ENCODE measurements at regions not wholly inside any gene's neighbourhood (a gene's known extent, or its start where the extent isn't known, plus 50 kb on each side); places are given as distances from the start of the nearest gene placed in this dataset.

GRCh38 chr13:80255946-80256345, 85.0 kb downstream of the SPRY2 start:
- no peaks in the 10 kb centered on the region for H3K9me3 ChIP-seq (ENCODE audit: control insufficient read depth in 4 of 4, low read length in 3 of 4)
- TF ChIP-seq RXRA (IDR thresholded peaks at IDR 0.05) (no peak), CTCF (IDR thresholded peaks at IDR 0.05; ENCODE audit: low read depth, low read length, missing input control) (no peak), REST (IDR thresholded peaks at IDR 0.05) (no peak)
- H3K27ac ChIP-seq (ENCODE audit: low read depth in 1 of 2, low read length in 2 of 2) = no peak overlapping the region
- H3K4me3 ChIP-seq (ENCODE audit: low read depth in 1 of 3, low read length in 3 of 3) = no peak overlapping the region
- no peaks in the 10 kb centered on the region for H3K27me3 ChIP-seq (ENCODE audit: control insufficient read depth in 4 of 4, insufficient read depth in 4 of 4, low read length in 3 of 4)
- DNase-seq (ENCODE audit: low spot score) = no peak
- no peaks in the 10 kb centered on the region for H3K36me3 ChIP-seq (ENCODE audit: control insufficient read depth in 4 of 4, insufficient read depth in 3 of 4, low read depth in 1 of 4, low read length in 3 of 4)
- H3K4me1 ChIP-seq (ENCODE audit: control insufficient read depth in 4 of 4, insufficient read depth in 4 of 4, low read length in 3 of 4) = no peaks in the 10 kb centered on the region
- no peak overlapping the region for H3K9ac ChIP-seq (ENCODE audit: low read depth in 1 of 2, low read length in 2 of 2)
- WGBS = 99% methylated on average over 1 of the region's 1 CpG

GRCh38 chr13:80251403-80251802, 89.5 kb downstream of the SPRY2 start:
- DNase-seq (ENCODE audit: low spot score) = no peak
- Histone ChIP-seq H3K27ac (ENCODE audit: low read depth in 1 of 2, low read length in 2 of 2) (no peak overlapping the region), H3K9me3 (ENCODE audit: control insufficient read depth in 4 of 4, low read length in 3 of 4) (no peaks in the 10 kb centered on the region), H3K9ac (ENCODE audit: low read depth in 1 of 2, low read length in 2 of 2) (no peak overlapping the region), H3K27me3 (ENCODE audit: control insufficient read depth in 4 of 4, insufficient read depth in 4 of 4, low read length in 3 of 4) (no peaks in the 10 kb centered on the region), H3K4me3 (ENCODE audit: low read depth in 1 of 3, low read length in 3 of 3) (no peak overlapping the region), H3K36me3 (ENCODE audit: control insufficient read depth in 4 of 4, insufficient read depth in 3 of 4, low read depth in 1 of 4, low read length in 3 of 4) (no peaks in the 10 kb centered on the region), H3K4me1 (ENCODE audit: control insufficient read depth in 4 of 4, insufficient read depth in 4 of 4, low read length in 3 of 4) (no peaks in the 10 kb centered on the region)
- TF ChIP-seq FOXA2 (IDR thresholded peaks at IDR 0.05) = no peak
- no peak for TF ChIP-seq HNF4G (IDR thresholded peaks at IDR 0.05)
- TF ChIP-seq TAF1 (conservative IDR thresholded peaks at IDR 0.05) = no peak
- no peak for TF ChIP-seq NR2F2 (IDR thresholded peaks at IDR 0.05)
- no peak for TF ChIP-seq EGR1 (IDR thresholded peaks at IDR 0.05; ENCODE audit: low read depth in 2 of 2)
- no peak for TF ChIP-seq JUND (IDR thresholded peaks at IDR 0.05)
- peak; percentile 11 for TF ChIP-seq CTCF (IDR thresholded peaks at IDR 0.05; ENCODE audit: low read depth, low read length, missing input control)
- peak; percentile 27 to 51 for TF ChIP-seq RAD21 (IDR thresholded peaks at IDR 0.05)
- no peak for TF ChIP-seq GABPA (IDR thresholded peaks at IDR 0.05 in 1 of 2, conservative IDR thresholded peaks at IDR 0.05 in 1 of 2)
- 57% methylated on average over 2 of the region's 2 CpGs for WGBS

Data from liver (tissue), 8 donors.